HEK293 (cell line): ENCODE measurements at regions not wholly inside any gene's neighbourhood (a gene's known extent, or its start where the extent isn't known, plus 50 kb on each side); places are given as distances from the start of the nearest gene placed in this dataset.

Experiments used
- CTCF ChIA-PET: fragments of 350-600 bp; formaldehyde crosslinking; extraction: SDS; loops from one replicate; lab custom pipeline; 2021; ENCODE audit warnings: antibody characterized with exemption; lab: Yijun Ruan, JAX
- POLR2A ChIA-PET: fragments of 300-600 bp; formaldehyde crosslinking; extraction: SDS; loops from one replicate; lab custom pipeline; 2020; ENCODE audit warnings: antibody characterized with exemption, inconsistent platforms; lab: Yijun Ruan, JAX
- H3K27ac ChIP-seq: fragments of 200-500 bp; sonication (Bioruptor generic); 2 replicates; pipeline ENCODE4 v1.5.1; 2014; ENCODE audit warnings: low read depth, low read length, control low read depth, inconsistent platforms; ENCODE audit errors: extremely low read depth
- H3K36me3 ChIP-seq, 2 experiments: fragments of 200-500 bp in 1 of 2; sonication (Bioruptor generic) in 1 of 2; 1 replicate in 1 of 2; 2 replicates in 1 of 2; pipeline ENCODE4 v1.5.1; 2014 to 2017; ENCODE audit warnings: inconsistent platforms in 2 of 2, low read length in 2 of 2; ENCODE audit not compliant: control insufficient read depth in 2 of 2, insufficient read depth in 1 of 2
- H3K4me1 ChIP-seq: fragments of 200-500 bp; sonication (Bioruptor generic); 2 replicates; pipeline ENCODE4 v1.5.1; 2014; ENCODE audit warnings: mild to moderate bottlenecking, low read length, inconsistent platforms; ENCODE audit not compliant: control insufficient read depth, insufficient read depth
- H3K4me3 ChIP-seq: 2 replicates; pipeline ENCODE4 v1.5.1; 2011; ENCODE audit warnings: low read depth, mild to moderate bottlenecking, control low read depth, low read length, moderate library complexity
- H3K9me3 ChIP-seq: fragments of 200-500 bp; sonication (Bioruptor generic); 2 replicates; pipeline ENCODE4 v1.5.1; 2014; ENCODE audit warnings: low read depth, low read length, inconsistent platforms; ENCODE audit not compliant: control insufficient read depth, insufficient read depth
- BCL11B ChIP-seq: fragments of 450-650 bp; formaldehyde crosslinking; IDR thresholded peaks from 2 replicates; pipeline ENCODE4 v1.5.1; 2016; ENCODE audit warnings: low read depth, missing biosample characterization, missing genetic modification characterization
- KLF7 ChIP-seq: fragments of 450-650 bp; formaldehyde crosslinking; IDR thresholded peaks from 2 replicates; pipeline ENCODE4 v1.5.1; 2016; ENCODE audit warnings: missing biosample characterization, missing genetic modification characterization, borderline replicate concordance
- PRDM2 ChIP-seq: fragments of 450-650 bp; formaldehyde crosslinking; IDR thresholded peaks from 2 replicates; pipeline ENCODE4 v1.5.1; 2016; ENCODE audit warnings: missing biosample characterization, missing genetic modification characterization, borderline replicate concordance
- SCRT1 ChIP-seq: fragments of 450-650 bp; formaldehyde crosslinking; IDR thresholded peaks from 2 replicates; pipeline ENCODE4 v1.5.1; 2016; ENCODE audit warnings: missing biosample characterization, missing genetic modification characterization, borderline replicate concordance
- YY2 ChIP-seq: fragments of 450-650 bp; formaldehyde crosslinking; IDR thresholded peaks from 2 replicates; pipeline ENCODE4 v1.5.1; 2016; ENCODE audit warnings: missing biosample characterization, missing genetic modification characterization
- ZBTB1 ChIP-seq: fragments of 450-650 bp; formaldehyde crosslinking; IDR thresholded peaks from 2 replicates; pipeline ENCODE4 v1.5.1; 2016; ENCODE audit warnings: missing biosample characterization, missing genetic modification characterization
- ZBTB7A ChIP-seq: fragments of 450-650 bp; formaldehyde crosslinking; IDR thresholded peaks from 2 replicates; pipeline ENCODE4 v1.5.1; 2016; ENCODE audit warnings: low read depth, missing biosample characterization, missing genetic modification characterization
- ZFHX2 ChIP-seq: fragments of 450-650 bp; formaldehyde crosslinking; conservative IDR thresholded peaks from 2 replicates; pipeline ENCODE4 v1.5.1; 2016; ENCODE audit warnings: missing biosample characterization, missing genetic modification characterization
- ZFP37 ChIP-seq: fragments of 450-650 bp; formaldehyde crosslinking; IDR thresholded peaks from 2 replicates; pipeline ENCODE4 v1.5.1; 2016; ENCODE audit warnings: missing biosample characterization, missing genetic modification characterization
- ZNF121 ChIP-seq: fragments of 450-650 bp; formaldehyde crosslinking; IDR thresholded peaks from 2 replicates; pipeline ENCODE4 v1.5.1; 2016; ENCODE audit warnings: missing biosample characterization, missing genetic modification characterization
- ZNF133 ChIP-seq: fragments of 450-650 bp; formaldehyde crosslinking; IDR thresholded peaks from 2 replicates; pipeline ENCODE4 v1.5.1; 2016; ENCODE audit warnings: missing biosample characterization, missing genetic modification characterization
- ZNF146 ChIP-seq: fragments of 450-650 bp; formaldehyde crosslinking; IDR thresholded peaks from 2 replicates; pipeline ENCODE4 v1.5.1; 2016; ENCODE audit warnings: missing biosample characterization, missing genetic modification characterization
- ZNF155 ChIP-seq: fragments of 450-650 bp; formaldehyde crosslinking; IDR thresholded peaks from 2 replicates; pipeline ENCODE4 v1.5.1; 2016; ENCODE audit warnings: missing biosample characterization, missing genetic modification characterization
- ZNF202 ChIP-seq: fragments of 450-650 bp; formaldehyde crosslinking; IDR thresholded peaks from 2 replicates; pipeline ENCODE4 v1.5.1; 2016; ENCODE audit warnings: missing biosample characterization, missing genetic modification characterization, borderline replicate concordance
- ZNF214 ChIP-seq: fragments of 450-650 bp; formaldehyde crosslinking; IDR thresholded peaks from 2 replicates; pipeline ENCODE4 v1.5.1; 2017; ENCODE audit warnings: missing biosample characterization, mild to moderate bottlenecking, missing genetic modification characterization, borderline replicate concordance
- ZNF610 ChIP-seq: fragments of 450-650 bp; formaldehyde crosslinking; IDR thresholded peaks from 2 replicates; pipeline ENCODE4 v1.5.1; 2016; ENCODE audit warnings: missing biosample characterization, missing genetic modification characterization, borderline replicate concordance
- ZNF624 ChIP-seq: fragments of 450-650 bp; formaldehyde crosslinking; IDR thresholded peaks from 2 replicates; pipeline ENCODE4 v1.5.1; 2017; ENCODE audit warnings: missing biosample characterization, missing genetic modification characterization
- ZNF768 ChIP-seq: fragments of 450-650 bp; formaldehyde crosslinking; IDR thresholded peaks from 2 replicates; pipeline ENCODE4 v1.5.1; 2018; ENCODE audit warnings: missing biosample characterization, mild to moderate bottlenecking, missing genetic modification characterization
- ZNF776 ChIP-seq: fragments of 450-650 bp; formaldehyde crosslinking; IDR thresholded peaks from 2 replicates; pipeline ENCODE4 v1.5.0; 2017; ENCODE audit warnings: missing biosample characterization, missing genetic modification characterization, borderline replicate concordance
- ZNF785 ChIP-seq: fragments of 450-650 bp; formaldehyde crosslinking; IDR thresholded peaks from 2 replicates; pipeline ENCODE4 v1.5.1; 2016; ENCODE audit warnings: missing biosample characterization, missing genetic modification characterization
- ZNF843 ChIP-seq: fragments of 450-650 bp; formaldehyde crosslinking; IDR thresholded peaks from 2 replicates; pipeline ENCODE4 v1.5.1; 2016; ENCODE audit warnings: missing biosample characterization, missing genetic modification characterization
- ZXDB ChIP-seq: fragments of 450-650 bp; formaldehyde crosslinking; IDR thresholded peaks from 2 replicates; pipeline ENCODE4 v1.5.1; 2016; ENCODE audit warnings: missing biosample characterization, missing genetic modification characterization
- TF ChIP-seq, protein P1 (sequence below): fragments of 450-650 bp; formaldehyde crosslinking; IDR thresholded peaks from 2 replicates; pipeline ENCODE4 v1.5.1; 2016; ENCODE audit warnings: missing biosample characterization, missing genetic modification characterization, low read depth
- TF ChIP-seq, protein P2 (sequence below): fragments of 450-650 bp; formaldehyde crosslinking; IDR thresholded peaks from 2 replicates; pipeline ENCODE4 v1.5.0; 2017; ENCODE audit warnings: missing biosample characterization, missing genetic modification characterization, borderline replicate concordance
- TF ChIP-seq, protein P3 (sequence below): fragments of 450-650 bp; formaldehyde crosslinking; optimal IDR thresholded peaks from 2 replicates; pipeline ENCODE3; 2016; ENCODE audit warnings: missing biosample characterization, mild to moderate bottlenecking, missing genetic modification characterization
- TF ChIP-seq, protein P4 (sequence below): fragments of 450-650 bp; formaldehyde crosslinking; IDR thresholded peaks from 2 replicates; pipeline ENCODE4 v1.5.1; 2016; ENCODE audit warnings: missing biosample characterization, missing genetic modification characterization

GRCh38 chr3:34396288-34396687, 597.9 kb downstream of the PDCD6IP start:
- POLR2A ChIA-PET = no interaction called here

DNA sequence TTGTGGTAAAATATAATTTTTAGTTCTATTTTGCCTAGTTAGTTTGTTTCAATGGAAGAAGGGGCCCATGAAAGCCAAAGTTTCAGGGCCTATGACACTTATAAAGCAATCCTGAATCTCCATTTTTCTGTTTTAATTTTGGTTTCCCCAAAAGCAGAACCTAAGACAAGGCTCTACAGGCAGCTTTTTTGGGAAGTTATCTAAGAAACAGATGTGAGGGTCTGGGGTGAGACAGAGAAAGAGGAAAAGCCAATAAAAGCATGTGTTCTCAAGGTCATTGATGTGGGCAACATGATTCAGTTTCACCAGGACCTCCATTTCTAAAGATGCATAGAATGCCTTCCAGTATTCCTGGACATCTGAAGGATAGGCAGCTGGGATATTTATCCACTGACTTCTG, 598.5 kb downstream of the PDCD6IP start:
- Histone ChIP-seq H3K4me1 (no peaks in the 10 kb centered on the region), H3K9me3 (no peaks in the 10 kb centered on the region), H3K27ac (no peak overlapping the region), H3K36me3 (no peaks in the 10 kb centered on the region), H3K4me3 (no peak overlapping the region)
- ChIA-PET CTCF (no interaction called here), POLR2A (no interaction called here)
- TF ChIP-seq ZNF785 (no peak), ZNF155 (tag by site-specific recombination) (no peak), ZBTB1 (tag by site-specific recombination) (no peak), SCRT1 (tag by site-specific recombination) (no peak), ZBTB7A (no peak)
- TF ChIP-seq, protein P1, sequence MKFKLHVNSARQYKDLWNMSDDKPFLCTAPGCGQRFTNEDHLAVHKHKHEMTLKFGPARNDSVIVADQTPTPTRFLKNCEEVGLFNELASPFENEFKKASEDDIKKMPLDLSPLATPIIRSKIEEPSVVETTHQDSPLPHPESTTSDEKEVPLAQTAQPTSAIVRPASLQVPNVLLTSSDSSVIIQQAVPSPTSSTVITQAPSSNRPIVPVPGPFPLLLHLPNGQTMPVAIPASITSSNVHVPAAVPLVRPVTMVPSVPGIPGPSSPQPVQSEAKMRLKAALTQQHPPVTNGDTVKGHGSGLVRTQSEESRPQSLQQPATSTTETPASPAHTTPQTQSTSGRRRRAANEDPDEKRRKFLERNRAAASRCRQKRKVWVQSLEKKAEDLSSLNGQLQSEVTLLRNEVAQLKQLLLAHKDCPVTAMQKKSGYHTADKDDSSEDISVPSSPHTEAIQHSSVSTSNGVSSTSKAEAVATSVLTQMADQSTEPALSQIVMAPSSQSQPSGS (tag by site-specific recombination) = no peak
- TF ChIP-seq, protein P2, sequence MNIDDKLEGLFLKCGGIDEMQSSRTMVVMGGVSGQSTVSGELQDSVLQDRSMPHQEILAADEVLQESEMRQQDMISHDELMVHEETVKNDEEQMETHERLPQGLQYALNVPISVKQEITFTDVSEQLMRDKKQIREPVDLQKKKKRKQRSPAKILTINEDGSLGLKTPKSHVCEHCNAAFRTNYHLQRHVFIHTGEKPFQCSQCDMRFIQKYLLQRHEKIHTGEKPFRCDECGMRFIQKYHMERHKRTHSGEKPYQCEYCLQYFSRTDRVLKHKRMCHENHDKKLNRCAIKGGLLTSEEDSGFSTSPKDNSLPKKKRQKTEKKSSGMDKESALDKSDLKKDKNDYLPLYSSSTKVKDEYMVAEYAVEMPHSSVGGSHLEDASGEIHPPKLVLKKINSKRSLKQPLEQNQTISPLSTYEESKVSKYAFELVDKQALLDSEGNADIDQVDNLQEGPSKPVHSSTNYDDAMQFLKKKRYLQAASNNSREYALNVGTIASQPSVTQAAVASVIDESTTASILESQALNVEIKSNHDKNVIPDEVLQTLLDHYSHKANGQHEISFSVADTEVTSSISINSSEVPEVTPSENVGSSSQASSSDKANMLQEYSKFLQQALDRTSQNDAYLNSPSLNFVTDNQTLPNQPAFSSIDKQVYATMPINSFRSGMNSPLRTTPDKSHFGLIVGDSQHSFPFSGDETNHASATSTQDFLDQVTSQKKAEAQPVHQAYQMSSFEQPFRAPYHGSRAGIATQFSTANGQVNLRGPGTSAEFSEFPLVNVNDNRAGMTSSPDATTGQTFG (tag by site-specific recombination) = no peak

More at GRCh38 chr3:34396288-34396687, 597.9 kb downstream of the PDCD6IP start:
- TF ChIP-seq BCL11B (tag by site-specific recombination) (no peak), ZNF610 (tag by site-specific recombination) (no peak), KLF7 (tag by site-specific recombination) (no peak), ZNF843 (no peak), ZNF146 (tag by site-specific recombination) (no peak), ZNF776 (no peak), ZFHX2 (no peak), PRDM2 (tag by site-specific recombination) (no peak), ZFP37 (tag by site-specific recombination) (no peak), ZNF202 (tag by site-specific recombination) (no peak), ZXDB (tag by site-specific recombination) (no peak), ZNF121 (tag by site-specific recombination) (no peak), YY2 (tag by site-specific recombination) (no peak), ZNF768 (tag by site-specific recombination) (no peak), ZNF133 (tag by site-specific recombination) (no peak), ZNF624 (tag by site-specific recombination) (no peak), ZNF214 (tag by site-specific recombination) (no peak)
- TF ChIP-seq, protein P3, sequence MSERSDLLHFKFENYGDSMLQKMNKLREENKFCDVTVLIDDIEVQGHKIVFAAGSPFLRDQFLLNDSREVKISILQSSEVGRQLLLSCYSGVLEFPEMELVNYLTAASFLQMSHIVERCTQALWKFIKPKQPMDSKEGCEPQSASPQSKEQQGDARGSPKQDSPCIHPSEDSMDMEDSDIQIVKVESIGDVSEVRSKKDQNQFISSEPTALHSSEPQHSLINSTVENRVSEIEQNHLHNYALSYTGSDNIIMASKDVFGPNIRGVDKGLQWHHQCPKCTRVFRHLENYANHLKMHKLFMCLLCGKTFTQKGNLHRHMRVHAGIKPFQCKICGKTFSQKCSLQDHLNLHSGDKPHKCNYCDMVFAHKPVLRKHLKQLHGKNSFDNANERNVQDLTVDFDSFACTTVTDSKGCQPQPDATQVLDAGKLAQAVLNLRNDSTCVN = no peak
- TF ChIP-seq, protein P4, sequence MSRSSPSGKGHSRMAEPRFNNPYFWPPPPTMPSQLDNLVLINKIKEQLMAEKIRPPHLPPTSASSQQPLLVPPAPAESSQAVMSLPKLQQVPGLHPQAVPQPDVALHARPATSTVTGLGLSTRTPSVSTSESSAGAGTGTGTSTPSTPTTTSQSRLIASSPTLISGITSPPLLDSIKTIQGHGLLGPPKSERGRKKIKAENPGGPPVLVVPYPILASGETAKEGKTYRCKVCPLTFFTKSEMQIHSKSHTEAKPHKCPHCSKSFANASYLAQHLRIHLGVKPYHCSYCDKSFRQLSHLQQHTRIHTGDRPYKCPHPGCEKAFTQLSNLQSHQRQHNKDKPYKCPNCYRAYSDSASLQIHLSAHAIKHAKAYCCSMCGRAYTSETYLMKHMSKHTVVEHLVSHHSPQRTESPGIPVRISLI (tag by site-specific recombination) = no peak
- Histone ChIP-seq H3K4me1 (no peaks in the 10 kb centered on the region), H3K9me3 (no peaks in the 10 kb centered on the region), H3K36me3 (no peaks in the 10 kb centered on the region), H3K4me3 (no peak overlapping the region), H3K27ac (no peak overlapping the region)
- CTCF ChIA-PET = no interaction called here
